B cell (primary cell): ENCODE measurements at regions not wholly inside any gene's neighbourhood (a gene's known extent, or its start where the extent isn't known, plus 50 kb on each side); places are given as distances from the start of the nearest gene placed in this dataset.

ENCODE experiments used
- ATAC-seq: fragments of 200-7000 bp; cut with Tn5 transposase; one replicate; pipeline ENCODE4 v1.10.0; 2021; ENCODE audit warnings: low read depth, mild to moderate bottlenecking, moderate number of reproducible peaks, moderate library complexity
- CTCF ChIA-PET: fragments of 350-600 bp; sonication (Branson Sonifier 250); formaldehyde crosslinking; loops from one replicate; lab custom pipeline; 2021; ENCODE audit warnings: antibody characterized with exemption, inconsistent platforms; lab: Charles Lee
- POLR2A ChIA-PET: fragments of 350-600 bp; sonication (Branson Sonifier 250); formaldehyde crosslinking; loops from one replicate; lab custom pipeline; 2021; ENCODE audit warnings: antibody characterized with exemption; lab: Charles Lee
- DNase-seq: peaks from one replicate; pipeline ENCODE4 v3.0.0; 2013
- H2AFZ ChIP-seq: 2 replicates; pipeline ENCODE4 v1.6.1; 2012; ENCODE audit warnings: mild to moderate bottlenecking, low read depth, low read length; ENCODE audit not compliant: insufficient read depth, poor library complexity, severe bottlenecking
- H3K27ac ChIP-seq, 2 donors: 1 replicate in 1 of 2; 2 replicates in 1 of 2; pipeline ENCODE4 v1.5.1; 2012 to 2013; ENCODE audit warnings: low read length in 2 of 2, mild to moderate bottlenecking in 2 of 2, moderate library complexity in 1 of 2
- H3K27me3 ChIP-seq, 4 experiments: fragments of 200-600 bp in 1 of 4; sonication (generic) in 1 of 4; replicated peaks in 1 of 4; 1 replicate in 2 of 4; 2 replicates in 2 of 4; pipeline versions ENCODE4 v1.6.1 to v1.7.0; 2013 to 2016; ENCODE audit warnings: low read length in 3 of 4, mild to moderate bottlenecking in 2 of 4, mixed read lengths in 1 of 4, moderate library complexity in 1 of 4; ENCODE audit not compliant: insufficient read depth in 4 of 4, control insufficient read depth in 3 of 4; ENCODE audit errors: control extremely low read depth in 1 of 4
- H3K36me3 ChIP-seq, 2 experiments: replicated peaks in 1 of 2; 1 replicate in 1 of 2; 2 replicates in 1 of 2; pipeline versions ENCODE4 v1.6.1 to v1.7.1; 2013; ENCODE audit warnings: low read length in 1 of 2; ENCODE audit not compliant: insufficient read depth in 2 of 2, control insufficient read depth in 1 of 2; ENCODE audit errors: control extremely low read depth in 1 of 2, extremely low read depth in 1 of 2
- H3K4me1 ChIP-seq, 2 donors: fragments of 200-600 bp in 1 of 2; sonication (generic) in 1 of 2; 1 replicate in 1 of 2; 2 replicates in 1 of 2; pipeline versions ENCODE4 v1.5.1 to v1.6.1; 2013 to 2017; ENCODE audit warnings: low read length in 2 of 2; ENCODE audit not compliant: control insufficient read depth in 2 of 2, insufficient read depth in 2 of 2
- H3K4me2 ChIP-seq: replicated peaks from 2 replicates; pipeline ENCODE3; 2012; ENCODE audit warnings: mild to moderate bottlenecking, low read depth, low read length; ENCODE audit not compliant: poor library complexity, severe bottlenecking
- H3K4me3 ChIP-seq, 5 experiments: fragments of 200-600 bp in 1 of 5; sonication (generic) in 1 of 5; 1 replicate in 3 of 5; 2 replicates in 2 of 5; pipeline versions ENCODE4 v1.5.1 to v1.7.0; 2011 to 2016; ENCODE audit warnings: low read length in 4 of 5, mild to moderate bottlenecking in 4 of 5, low read depth in 2 of 5, control low read depth in 1 of 5, moderate library complexity in 1 of 5; ENCODE audit not compliant: insufficient read depth in 1 of 5; ENCODE audit errors: control extremely low read depth in 1 of 5, extremely low read depth in 1 of 5
- H3K79me2 ChIP-seq: fragments of 200-600 bp; sonication (generic); one replicate; pipeline ENCODE4 v1.6.0; 2016; ENCODE audit warnings: low read length; ENCODE audit not compliant: control insufficient read depth, insufficient read depth
- H3K9ac ChIP-seq: fragments of 200-600 bp; sonication (generic); 2 replicates; pipeline ENCODE4 v1.6.1; 2017; ENCODE audit warnings: mild to moderate bottlenecking, low read length, moderate library complexity
- H3K9me3 ChIP-seq, 3 donors: one replicate each; pipeline versions ENCODE4 v1.6.1 to v1.7.1; 2013; ENCODE audit warnings: low read length in 2 of 3; ENCODE audit not compliant: control insufficient read depth in 2 of 3, insufficient read depth in 1 of 3; ENCODE audit errors: control extremely low read depth in 1 of 3
- H4K20me1 ChIP-seq: 2 replicates; pipeline ENCODE4 v1.6.0; 2012; ENCODE audit warnings: mild to moderate bottlenecking, low read length; ENCODE audit not compliant: insufficient read depth, control insufficient read depth, poor library complexity, severe bottlenecking
- H3K27ac Mint-ChIP-seq: one replicate; pipeline ENCODE4 v1.8.0; 2021; ENCODE audit warnings: mixed read lengths
- H3K27me3 Mint-ChIP-seq: one replicate; pipeline ENCODE4 v1.8.0; 2021; ENCODE audit warnings: mixed read lengths
- H3K4me1 Mint-ChIP-seq: one replicate; pipeline ENCODE4 v1.8.0; 2021; ENCODE audit warnings: mixed read lengths
- H3K4me3 Mint-ChIP-seq: one replicate; pipeline ENCODE4 v1.8.0; 2021; ENCODE audit warnings: mixed read lengths
- H3K9me3 Mint-ChIP-seq: one replicate; pipeline ENCODE4 v1.8.0; 2022; ENCODE audit warnings: mixed read lengths; ENCODE audit not compliant: insufficient read depth
- CTCF ChIP-seq: fragments of 200-600 bp; IDR thresholded peaks from one replicate; pipeline ENCODE4 v1.8.0; 2022; ENCODE audit warnings: antibody characterized with exemption, mild to moderate bottlenecking
- EZH2 ChIP-seq: IDR thresholded peaks from 2 replicates; pipeline ENCODE4 v1.6.1; 2012; ENCODE audit warnings: borderline replicate concordance, low read depth, mild to moderate bottlenecking, moderate library complexity, low read length; ENCODE audit not compliant: insufficient read depth, poor library complexity, severe bottlenecking
- WGBS: methylation state at CpG from one replicate; pipeline ENCODE4 v1.1.5; 2013; ENCODE audit warnings: missing lambda C conversion rate; ENCODE audit not compliant: insufficient coverage; 5-methylcytosine and 5-hydroxymethylcytosine counted together
- intact Hi-C: fragments of 100-400 bp; cut with micrococcal nuclease; formaldehyde crosslinking; loops from one replicate; pipeline ENCODE4 v1.10.0; 2022

- H3K27me3 Mint-ChIP-seq, result peaks cover 5% of the 10 kb centered on the region
- no peaks in the 10 kb centered on the region for H4K20me1 ChIP-seq
- H3K79me2 ChIP-seq, result no peaks in the 10 kb centered on the region
- H3K27ac ChIP-seq, result no peak overlapping the region
- H3K27me3 ChIP-seq, result no peaks in the 10 kb centered on the region
- H2AFZ ChIP-seq, result no peak overlapping the region
- ChIA-PET POLR2A (no interaction called here), CTCF (no interaction called here)
- 89% methylated on average over 11 of the region's 14 CpGs for WGBS
- no peaks in the 10 kb centered on the region for H3K36me3 ChIP-seq
- no peaks in the 10 kb centered on the region for H3K9me3 Mint-ChIP-seq
- intact Hi-C loops, result no loop called here
- no peak for TF ChIP-seq EZH2
- TF ChIP-seq CTCF, result no peak
- H3K4me1 Mint-ChIP-seq, result no peaks in the 10 kb centered on the region
- ATAC-seq (no peak), DNase-seq (no peak)
- peaks cover 0 to 6% (median 0%) of the 10 kb centered on the region in 3 donors for H3K9me3 ChIP-seq
- no peak overlapping the region for H3K4me3 Mint-ChIP-seq
- H3K27ac Mint-ChIP-seq, result no peak overlapping the region
- H3K4me1 ChIP-seq, result no peaks in the 10 kb centered on the region
- no peak overlapping the region for H3K4me3 ChIP-seq
- no peak overlapping the region for H3K4me2 ChIP-seq
- no peak overlapping the region for H3K9ac ChIP-seq
These were observed 199.3 kb upstream of the HDAC4 start for GRCh38 chr2:239600001-239600593.

GRCh38 chr2:239599299-239599698 is 198.5 kb upstream of the HDAC4 start:
- H2AFZ ChIP-seq, result no peak overlapping the region
- peaks cover 0 to 8% (median 0%) of the 10 kb centered on the region in 3 donors for H3K9me3 ChIP-seq
- no peaks in the 10 kb centered on the region for H3K36me3 ChIP-seq
- H3K27ac Mint-ChIP-seq, result no peak overlapping the region
- H3K79me2 ChIP-seq, result no peaks in the 10 kb centered on the region
- no peaks in the 10 kb centered on the region for H3K27me3 ChIP-seq
- TF ChIP-seq CTCF (no peak), EZH2 (no peak)
- no peak overlapping the region for H3K27ac ChIP-seq
- ChIA-PET CTCF (no interaction called here), POLR2A (no interaction called here)
- no peak overlapping the region for H3K4me2 ChIP-seq
- peaks cover 4% of the 10 kb centered on the region for H3K27me3 Mint-ChIP-seq
- H3K4me3 ChIP-seq, result no peak overlapping the region
- no peaks in the 10 kb centered on the region for H3K4me1 ChIP-seq
- H4K20me1 ChIP-seq, result no peaks in the 10 kb centered on the region
- H3K4me3 Mint-ChIP-seq, result no peak overlapping the region
- no peak overlapping the region for H3K9ac ChIP-seq
- WGBS, result 94% methylated on average over 12 of the region's 14 CpGs
- intact Hi-C loops, result no loop called here
- no peaks in the 10 kb centered on the region for H3K4me1 Mint-ChIP-seq
- no peaks in the 10 kb centered on the region for H3K9me3 Mint-ChIP-seq
- no peak for DNase-seq
- no peak for ATAC-seq
